EL (cell line): ENCODE measurements at regions not wholly inside any gene's neighbourhood (a gene's known extent, or its start where the extent isn't known, plus 50 kb on each side); places are given as distances from the start of the nearest gene placed in this dataset.
"Not testable (repeated sequence)": the region's sequence is repeated elsewhere in the genome, so short reads cannot be mapped to it uniquely, and the experiment has no call there.

ENCODE experiments used
- DNase-seq: peaks from one replicate; pipeline ENCODE4 v3.0.0-alpha.2; 2016

DNA sequence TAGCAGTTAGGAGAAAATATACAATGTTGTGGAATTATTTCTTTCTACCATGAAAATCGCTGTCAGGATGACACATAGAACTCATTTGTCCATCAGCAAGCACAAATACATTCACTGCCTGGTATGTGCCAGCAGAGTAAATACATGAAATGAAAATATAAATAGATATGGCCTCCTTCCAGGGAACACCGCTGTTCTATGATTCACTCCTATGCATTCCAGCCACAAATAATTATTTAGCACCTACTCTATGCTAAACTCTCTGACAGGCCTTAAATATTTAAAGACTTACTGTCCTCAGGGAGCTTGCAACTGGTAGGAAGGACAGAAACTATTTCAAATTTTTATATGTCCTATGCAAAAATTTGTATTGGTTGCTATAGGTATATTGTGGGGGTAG lies 975.0 kb upstream of the NCAM2 start:
- DNase-seq = no peak

DNA sequence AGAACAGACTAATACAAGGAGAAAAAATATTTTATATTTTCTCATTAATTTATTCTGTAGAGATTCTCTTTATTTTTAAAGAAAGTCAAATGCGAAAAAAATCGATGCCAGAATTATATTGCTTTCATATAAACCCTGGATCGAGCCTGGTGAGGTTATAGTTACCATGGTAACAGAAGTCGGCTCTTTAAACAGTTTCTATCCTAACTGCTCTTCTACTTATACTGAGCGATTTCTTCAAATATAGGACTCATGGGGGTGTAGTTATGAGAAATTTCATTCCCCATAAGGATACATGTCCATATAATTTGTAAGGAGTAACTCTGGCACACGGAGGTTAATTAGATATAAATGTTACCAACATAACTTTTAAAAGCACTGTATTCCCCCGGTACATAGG lies 973.5 kb upstream of the NCAM2 start:
- no peak for DNase-seq

DNA sequence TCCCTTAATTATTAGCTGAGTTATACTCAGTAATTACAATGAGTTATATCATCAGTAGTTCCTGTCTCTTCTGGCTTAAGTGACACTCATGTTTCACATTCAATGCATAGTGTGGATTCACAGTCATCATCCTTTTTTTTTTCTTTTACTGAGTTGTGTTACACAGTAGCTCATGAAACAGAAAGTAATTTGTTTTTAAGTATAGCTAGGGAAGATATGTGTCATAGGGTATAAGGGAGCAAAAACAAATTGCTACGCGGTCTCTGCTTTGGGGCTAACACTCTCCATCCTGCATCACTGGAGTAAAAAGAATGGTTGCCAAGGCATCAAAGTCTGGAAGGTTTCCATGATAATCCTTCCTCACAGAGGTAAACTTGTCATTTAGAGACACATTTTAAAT lies 971.7 kb upstream of the NCAM2 start:
- DNase-seq = no peak

DNA sequence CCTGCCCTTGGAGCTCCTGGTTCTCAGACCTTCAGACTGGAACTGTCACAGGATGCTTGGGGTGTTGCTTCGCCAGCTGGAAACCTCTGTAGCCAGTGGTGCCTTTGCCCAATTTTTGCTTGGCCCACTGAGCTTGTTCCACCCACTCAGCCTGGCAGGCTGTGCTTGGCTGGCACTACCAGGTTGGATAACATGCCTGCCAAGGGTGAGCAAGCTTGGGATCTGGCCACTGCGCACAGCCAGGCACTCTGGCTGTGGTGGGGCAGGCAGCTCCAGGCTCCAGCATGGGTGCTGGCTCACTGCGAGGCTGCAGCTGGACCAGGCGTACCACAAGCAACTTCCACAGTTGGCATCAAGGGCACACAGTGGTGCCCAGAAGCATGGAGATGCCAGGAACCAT lies 967.8 kb upstream of the NCAM2 start:
- no peak for DNase-seq

DNA sequence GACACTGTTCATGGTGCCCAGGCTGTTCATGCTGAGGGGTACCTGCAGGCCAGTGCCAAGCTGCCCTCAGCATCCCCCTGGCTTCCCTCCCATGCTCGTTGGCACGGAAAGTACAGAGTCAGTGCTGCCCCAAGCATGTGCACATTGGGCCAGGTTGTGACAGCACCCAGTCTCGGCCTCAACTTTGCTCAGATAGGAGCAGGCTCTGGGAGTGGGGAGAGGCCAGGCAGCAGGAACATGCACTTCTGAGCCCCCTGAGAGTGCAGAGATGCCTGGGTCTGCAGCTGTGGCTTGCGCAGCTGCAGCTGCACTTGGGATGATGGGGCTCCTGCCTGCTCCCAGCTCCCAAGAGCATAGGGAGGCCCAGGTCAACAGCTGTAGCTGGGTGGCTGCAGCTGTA lies 966.4 kb upstream of the NCAM2 start:
- DNase-seq = no peak

DNA sequence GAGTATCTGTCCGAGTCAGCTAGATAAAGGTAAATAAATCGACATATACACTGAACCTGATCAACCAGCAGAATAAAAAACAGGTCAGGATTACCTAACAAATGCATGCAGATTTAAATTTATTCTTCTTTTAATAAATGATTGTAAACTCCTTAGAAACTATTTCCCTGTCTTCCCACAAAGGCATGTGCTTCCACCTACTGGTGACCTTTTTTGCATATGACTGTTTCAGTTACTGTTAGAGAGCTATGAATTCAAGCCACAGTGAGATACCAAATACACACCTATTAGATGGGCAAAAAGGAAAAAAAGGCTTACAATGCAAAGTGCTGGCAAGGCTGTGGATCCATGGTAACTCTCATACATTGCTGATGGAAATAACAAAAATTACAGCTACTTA lies 957.4 kb upstream of the NCAM2 start:
- no peak for DNase-seq

DNA sequence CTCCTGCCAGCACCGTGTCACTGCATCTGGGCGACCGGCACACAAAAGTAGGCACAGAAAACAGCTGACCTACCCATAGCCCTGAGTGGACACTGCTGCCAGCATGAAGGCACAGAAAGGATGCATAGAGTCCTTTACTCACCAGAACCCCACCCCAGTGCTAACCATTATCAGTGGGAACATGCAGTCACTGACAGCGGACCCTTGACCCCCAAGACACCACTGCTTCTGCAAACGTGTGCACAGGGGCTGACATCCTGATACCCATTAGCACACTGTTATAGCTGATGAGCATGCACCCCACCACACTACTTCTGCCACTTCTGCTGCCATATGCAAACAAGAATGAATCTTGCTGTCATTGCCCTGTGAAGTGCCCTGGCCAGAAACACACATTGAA lies 953.0 kb upstream of the NCAM2 start:
- no peak for DNase-seq

DNA sequence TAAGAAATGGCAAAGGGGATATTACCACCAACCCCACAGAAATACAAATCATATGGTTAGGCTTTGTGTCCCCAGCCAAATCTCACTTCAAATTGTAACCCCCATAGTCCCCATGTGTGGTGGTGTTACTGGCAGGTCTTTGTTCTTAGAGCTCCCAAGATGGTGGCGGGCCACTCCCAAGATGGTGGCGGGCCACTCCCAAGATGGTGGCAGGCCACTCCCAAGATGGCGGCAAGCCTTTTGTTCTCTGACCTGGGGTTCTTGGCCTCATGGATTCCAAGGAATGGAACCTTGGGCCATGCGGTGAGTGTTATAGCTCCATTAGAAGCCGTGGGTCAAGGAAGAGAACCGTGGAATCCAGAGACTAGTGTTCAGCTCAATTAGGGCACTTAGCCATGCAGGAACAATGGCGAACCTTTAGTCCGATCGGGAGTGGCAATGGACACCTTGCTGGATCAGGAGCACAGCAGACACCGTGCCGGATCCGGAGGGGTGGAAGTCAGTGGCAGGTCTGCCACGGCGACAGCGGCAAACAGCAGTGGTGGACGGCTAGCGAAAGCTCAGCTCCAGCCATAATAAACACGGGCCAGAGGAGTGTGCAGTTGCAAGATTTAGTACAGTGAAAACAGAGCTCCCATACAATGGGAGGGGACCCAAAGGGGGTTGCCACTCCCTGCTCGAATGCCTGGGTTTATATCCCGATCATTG lies 949.9 kb upstream of the NCAM2 start:
- DNase-seq = not testable (repeated sequence)

DNA sequence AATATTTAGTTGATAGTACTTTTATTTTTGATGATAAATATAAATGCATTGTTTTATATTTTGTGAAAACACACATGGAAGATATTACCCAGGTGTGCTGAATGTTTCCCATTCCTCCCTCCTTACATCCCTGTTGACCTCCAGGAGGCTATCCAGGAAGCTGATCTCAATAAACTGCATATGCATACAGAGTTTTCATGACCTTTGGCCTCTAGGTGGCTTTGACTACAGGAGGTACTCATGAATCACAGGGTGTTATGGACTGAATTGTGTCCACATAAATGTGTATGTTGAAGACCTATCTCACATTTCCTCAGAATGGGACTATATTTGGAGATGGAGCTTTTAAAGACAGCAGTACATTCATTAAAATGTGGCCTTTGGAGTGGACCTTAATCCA lies 914.9 kb upstream of the NCAM2 start:
- no peak for DNase-seq

DNA sequence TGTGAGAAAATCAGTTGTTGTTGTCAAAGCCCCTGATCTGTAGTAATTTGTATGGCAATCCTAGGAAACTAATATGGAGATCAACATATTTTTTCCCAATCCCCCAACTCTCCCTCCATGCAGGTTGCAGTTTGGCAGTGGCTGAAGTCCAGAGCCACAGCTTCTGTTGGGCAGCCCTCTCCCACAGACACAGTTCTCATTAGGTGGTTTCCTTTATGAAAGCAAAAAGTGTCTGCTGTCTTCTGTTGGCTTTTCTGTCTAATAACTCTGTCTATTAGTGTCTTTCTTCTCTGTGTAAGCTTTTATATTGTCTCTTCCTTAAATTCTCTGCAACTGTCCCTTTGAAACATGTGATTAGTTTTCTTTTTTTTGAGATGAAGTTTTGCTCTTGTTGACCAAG lies 914.3 kb upstream of the NCAM2 start:
- DNase-seq = no peak

DNA sequence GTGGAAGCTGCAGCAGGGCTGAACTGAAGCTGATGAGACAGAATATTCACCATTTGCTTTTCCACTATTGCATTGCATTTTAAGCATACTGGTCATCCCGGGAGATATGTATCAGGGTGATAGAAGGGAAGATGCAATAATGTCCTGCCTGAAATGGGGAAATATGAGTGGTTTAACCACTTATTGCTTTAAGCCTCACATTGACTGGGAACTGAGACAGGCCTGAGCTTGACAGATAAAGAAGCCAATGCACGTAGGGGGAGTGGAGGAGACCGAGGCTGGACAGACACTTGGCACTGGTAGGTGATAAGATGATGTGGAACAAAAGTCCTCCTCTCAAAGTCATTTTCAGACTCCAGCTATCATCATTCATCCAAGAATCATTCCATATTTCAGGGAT lies 911.7 kb upstream of the NCAM2 start:
- no peak for DNase-seq

DNA sequence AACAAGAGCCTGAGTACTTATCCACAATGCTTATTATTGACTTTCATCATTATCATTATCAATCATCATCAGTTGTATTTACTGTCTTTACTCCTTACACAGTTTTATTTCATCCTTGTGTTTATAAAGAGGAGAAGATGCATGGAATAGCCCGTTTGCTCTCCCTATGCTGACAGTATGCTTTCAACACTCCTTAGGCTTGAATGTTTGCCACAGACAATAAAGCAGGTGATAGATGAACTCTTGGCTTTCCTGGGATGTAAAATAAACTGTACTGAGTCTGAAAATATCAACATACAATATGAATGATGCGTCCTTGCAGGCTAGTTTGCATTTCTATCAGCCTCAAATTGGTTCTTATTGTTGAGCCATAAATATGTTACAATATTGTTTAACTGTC lies 891.8 kb upstream of the NCAM2 start:
- no peak for DNase-seq

DNA sequence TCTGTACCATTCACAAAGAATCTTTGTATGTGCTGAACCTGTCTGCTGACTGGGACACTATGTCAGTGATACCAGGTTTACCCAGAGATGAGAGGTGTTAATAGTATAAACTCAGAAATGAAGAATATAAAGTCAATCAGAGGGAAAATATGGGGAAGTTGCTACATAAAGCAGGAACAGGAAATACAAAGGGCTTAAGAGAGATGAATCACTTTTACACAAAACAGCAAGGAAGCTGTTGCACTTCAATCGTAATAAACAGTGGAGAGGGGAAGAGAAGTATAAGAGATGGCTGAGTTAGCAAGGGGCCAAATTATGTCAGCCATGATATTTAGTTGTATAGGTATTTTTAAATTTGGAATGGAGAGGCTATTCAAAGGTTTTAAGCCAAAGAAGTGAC lies 890.2 kb upstream of the NCAM2 start:
- DNase-seq = no peak

DNA sequence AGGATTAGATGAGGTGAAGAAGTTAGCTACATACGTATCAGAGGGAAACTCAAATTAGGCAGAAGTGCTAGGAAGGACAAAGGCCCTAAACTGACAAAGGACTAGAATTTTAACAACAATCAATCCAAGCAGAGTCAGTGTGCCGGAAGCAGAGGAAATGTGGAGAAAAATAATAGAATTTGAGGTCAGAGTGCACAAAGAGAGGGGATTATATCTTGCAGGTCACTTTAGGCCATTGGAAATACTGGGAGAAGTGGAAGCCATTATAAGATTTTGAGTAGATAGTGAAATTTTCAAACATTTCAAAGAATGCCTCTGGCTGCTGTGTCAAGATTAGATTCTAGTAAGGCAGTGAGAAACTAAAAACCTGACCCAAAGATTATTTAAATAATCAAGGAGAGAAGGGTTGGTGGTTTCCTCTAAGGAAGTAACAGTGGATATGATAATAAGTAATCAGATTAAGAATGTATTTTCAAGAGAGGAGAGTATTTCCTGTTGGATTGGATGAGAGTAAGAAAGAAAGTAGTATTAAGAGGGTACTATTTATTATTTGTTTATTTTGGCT lies 889.2 kb upstream of the NCAM2 start:
- DNase-seq = no peak

DNA sequence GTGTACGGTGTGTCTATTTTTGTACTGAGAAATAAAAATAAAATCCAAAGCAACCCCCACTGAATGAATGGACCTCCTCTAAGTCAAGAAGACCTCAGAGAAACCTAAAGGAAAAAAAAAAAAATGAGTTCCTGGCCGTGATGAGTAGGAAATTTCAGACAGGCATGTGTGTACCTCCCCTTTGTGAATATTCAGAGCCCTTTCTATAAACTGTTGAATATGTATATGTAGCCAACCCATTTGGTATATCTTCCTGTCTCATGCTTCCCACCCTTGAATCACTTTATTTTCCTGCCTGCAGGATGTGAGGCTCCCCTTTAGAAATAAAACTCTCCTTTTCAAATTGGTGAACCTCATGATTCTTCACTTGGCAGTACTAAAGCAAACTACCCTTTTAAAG lies 887.8 kb upstream of the NCAM2 start:
- DNase-seq = no peak

DNA sequence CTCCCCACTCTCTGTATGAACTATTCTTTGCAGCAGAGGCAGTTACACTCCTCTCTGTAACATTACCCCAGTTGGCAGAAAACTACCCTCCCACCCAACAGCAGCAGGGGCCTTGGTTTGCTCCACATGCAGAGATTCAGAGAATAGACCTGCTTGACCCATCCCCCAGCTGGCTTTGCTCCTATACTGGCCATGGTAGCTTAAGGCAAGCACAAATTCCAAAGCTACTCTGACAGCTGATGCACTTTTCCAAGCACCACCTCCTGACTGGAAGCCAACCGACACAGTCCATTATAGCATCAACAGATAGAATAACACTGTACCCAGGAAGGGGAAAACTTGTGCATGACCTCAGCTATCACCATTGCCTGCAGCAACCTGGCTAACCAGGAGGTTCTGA lies 846.5 kb upstream of the NCAM2 start:
- DNase-seq = no peak

DNA sequence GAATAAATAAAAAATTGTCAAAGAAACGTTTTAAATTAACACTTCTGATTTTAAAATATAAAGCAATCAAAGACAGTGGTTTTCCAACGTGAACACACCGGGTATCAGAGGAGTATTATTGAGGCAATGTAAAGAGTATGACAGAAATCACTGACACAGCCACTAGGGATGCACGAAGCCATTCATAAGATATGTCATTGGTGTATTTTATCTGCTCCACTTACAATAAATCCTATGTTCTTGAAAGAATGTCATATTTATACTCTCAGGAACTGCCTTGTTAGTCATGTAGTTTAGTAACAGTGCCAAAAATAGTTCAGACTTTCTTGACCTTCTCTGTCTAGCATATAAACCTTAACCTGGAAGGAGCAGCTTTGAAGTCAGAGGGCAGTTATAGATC lies 835.0 kb upstream of the NCAM2 start:
- DNase-seq = no peak

DNA sequence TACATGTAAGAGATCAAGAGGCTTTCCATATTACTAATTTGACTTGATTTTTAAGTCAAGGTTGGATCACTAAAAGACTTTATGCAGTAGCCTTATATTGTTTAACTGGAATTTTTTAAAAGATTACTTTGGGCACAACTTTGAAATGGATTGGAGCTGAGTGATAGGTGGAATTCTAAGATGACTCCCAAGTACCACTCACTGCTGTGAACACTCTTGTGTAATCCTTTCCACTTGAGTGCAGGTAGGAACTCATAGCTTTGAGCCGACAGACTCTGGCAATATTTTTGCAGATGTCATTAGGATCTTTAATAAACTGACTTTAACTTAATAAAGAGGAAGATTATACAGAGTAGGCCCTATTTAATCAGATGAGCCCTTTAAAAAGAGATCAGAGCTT lies 831.1 kb upstream of the NCAM2 start:
- no peak for DNase-seq

DNA sequence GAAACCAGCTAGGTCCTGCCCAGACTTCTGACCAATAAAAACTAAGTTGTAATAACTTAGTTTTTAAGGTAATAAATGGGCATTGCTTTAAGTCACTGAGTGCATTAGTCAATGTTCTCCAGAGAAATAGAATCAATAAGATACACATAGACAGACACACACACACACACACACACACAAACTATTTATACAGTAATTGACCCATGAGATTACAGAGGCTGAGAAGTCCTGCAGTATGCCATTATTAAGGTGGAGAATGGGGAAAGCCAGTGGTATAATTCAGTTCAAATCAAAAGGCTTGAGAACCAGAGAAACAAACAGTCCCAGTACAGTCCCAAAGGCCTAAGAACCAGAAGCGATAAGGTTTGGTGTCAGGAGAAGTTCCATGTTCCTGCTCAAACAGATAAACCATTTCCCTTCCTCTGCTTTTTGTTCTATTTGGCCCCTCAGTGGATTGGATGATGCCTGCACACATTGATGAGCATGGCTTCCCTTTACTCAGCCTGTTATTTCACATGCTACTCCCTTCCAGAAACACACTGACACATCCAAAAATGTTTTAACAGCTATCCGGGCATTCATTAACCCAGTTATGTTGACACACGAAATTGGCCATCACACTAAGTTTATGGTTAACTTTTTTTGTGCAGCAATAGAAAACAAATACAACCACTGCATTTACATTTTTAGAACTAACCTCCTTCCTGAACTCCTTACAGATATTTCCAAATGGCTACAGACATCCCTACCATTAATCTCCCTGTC lies 828.2 kb upstream of the NCAM2 start:
- no peak for DNase-seq

DNA sequence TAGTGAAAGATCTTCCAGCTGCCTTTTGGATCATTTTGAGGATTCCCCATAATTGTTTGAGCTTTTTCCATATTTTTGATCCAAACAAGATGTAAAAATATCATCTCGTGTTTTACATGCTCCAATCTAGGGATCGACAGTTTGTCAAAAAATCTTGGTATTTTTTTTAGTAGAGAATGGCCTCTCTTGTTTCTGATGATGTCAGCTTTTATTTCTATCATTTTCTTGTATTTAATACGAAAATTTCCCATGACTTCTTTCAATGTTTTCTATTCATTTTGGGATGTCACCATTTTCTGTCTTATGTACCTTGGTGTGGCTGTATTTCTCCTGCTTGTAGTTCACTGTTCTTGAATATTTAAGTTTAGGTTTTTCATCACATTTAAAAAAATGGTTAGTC lies 812.0 kb upstream of the NCAM2 start:
- DNase-seq = no peak

DNA sequence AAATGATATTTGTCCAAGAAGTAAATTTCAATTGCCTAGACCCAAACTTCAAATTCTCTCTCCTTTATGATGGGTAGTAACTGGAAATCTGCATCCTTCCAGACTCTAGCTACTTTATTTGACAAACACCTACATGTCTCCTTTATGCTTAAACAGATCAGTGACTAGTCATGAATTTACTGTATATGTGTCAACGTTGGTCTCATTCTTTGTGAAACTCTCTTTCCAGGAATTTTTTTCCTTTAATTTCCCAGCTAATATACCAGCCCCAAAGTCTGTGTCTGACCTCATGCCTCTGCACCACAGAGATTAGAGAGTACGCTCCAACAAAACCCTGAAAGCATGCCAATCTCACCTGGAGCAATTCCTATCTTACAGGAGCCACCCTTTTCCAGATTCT lies 811.2 kb upstream of the NCAM2 start:
- DNase-seq = no peak

DNA sequence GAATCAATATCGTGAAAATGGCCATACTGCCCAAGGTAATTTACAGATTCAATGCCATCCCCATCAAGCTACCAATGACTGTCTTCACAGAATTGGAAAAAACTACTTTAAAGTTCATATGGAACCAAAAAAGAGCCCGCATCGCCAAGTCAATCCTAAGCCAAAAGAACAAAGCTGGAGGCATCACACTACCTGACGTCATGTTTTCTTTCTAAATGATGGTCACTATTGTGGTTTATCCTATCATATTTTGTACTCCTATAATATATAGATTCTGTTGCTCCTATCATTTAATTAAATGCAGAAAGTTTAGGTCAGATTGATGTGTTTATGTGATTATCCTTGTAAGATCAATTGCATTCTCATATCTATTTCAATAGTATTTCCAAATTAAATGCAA lies 796.9 kb upstream of the NCAM2 start:
- DNase-seq = not testable (repeated sequence)

DNA sequence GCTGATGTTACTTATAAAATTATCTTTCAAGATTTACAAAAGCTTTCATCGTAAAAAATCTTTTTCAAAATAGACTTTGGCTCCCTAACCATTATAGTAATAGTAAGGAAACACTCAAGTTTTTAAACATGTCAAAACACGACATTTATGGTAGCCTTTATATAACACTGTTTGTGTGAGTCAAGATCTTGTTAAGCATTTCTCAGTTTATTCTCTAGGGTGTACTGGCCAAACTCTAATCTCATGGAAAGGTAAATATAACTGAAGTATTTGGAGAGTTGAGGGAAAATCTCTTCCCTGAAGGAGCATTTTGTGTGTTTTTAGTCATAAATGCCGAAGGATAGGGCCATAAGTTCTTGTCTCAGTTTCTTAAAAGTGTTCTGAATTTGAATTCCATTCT lies 790.9 kb upstream of the NCAM2 start:
- DNase-seq = no peak

DNA sequence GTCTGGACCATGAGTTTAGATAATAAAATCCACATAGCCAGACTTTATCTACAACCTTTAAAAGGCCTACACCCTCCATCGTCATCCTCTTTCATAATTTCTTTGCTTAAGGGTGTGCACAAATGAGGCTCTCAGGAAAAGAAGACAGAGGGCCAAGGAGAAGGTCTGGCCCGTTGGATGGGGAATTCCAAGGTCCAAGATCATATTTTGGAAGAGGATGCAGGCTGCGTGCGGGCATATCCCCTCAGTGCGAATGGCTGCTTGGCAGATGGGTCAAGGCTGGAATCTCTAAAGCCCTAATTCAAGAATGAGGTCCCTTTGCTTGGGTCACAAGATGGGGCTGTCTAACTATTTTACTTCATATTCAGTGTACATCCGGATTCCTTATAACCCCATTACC lies 782.2 kb upstream of the NCAM2 start:
- DNase-seq = no peak

DNA sequence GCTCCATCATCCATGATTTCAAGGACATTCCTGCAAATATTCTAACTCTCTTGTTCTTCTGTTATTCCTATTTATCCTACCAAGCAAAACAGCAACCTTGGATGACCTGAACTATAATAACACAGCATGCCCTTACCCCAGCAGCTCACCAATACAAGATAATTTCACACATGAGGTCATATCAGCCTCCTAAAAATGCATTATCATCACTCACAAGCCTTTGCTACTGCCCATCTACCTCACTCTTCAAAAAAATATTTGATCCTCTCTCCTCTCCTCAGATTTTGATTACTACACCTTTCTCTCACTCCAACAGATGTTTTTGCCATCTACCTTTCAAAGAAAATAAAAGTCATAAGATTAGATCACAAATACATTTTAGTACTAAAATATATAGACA lies 777.6 kb upstream of the NCAM2 start:
- no peak for DNase-seq
